ENCODE measurements at regions not wholly inside any gene's neighbourhood (a gene's known extent, or its start where the extent isn't known, plus 50 kb on each side); places are given as distances from the start of the nearest gene placed in this dataset.

DNA sequence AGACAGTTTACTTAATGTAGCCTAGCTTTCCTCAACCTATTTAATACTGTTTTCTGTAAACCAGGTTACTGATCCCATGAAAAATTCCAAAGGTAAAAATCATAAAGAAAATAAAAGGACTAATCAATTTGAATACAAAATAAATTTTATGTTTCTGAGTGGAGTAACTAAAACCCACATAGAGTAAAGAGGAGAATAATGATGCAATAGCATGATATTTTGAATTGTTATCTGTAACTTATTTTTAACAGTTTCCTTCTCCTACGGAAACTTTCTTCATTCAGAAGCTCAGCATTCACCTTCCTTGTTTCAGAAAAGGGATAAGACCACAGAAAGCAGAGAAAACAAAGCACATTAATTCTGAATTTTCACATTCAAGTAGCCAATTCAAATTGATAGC lies 320.6 kb upstream of the NUDT12 start:
- TF ChIP-seq CTCF (IDR thresholded peaks at IDR 0.05) (no peak), POLR2A (IDR thresholded peaks at IDR 0.05) (no peak)
